Activated T-helper 2 cell treated with anti-CD3 and anti-CD28 coated beads, Interferon-gamma antibody, Interleukin-2, Interleukin-4, amounts not matched to agents 10 μg/mL and 5 μg/mL and 100 μg/mL, durations not matched to agents 14 hours and 24 hours and 36 hours (primary cell): ENCODE measurements at regions not wholly inside any gene's neighbourhood (a gene's known extent, or its start where the extent isn't known, plus 50 kb on each side); places are given as distances from the start of the nearest gene placed in this dataset.

Experiments used
- DNase-seq: peaks from one replicate; pipeline ENCODE4 v3.0.0; 2021; ENCODE audit warnings: low spot score
- H3K27ac Mint-ChIP-seq: one replicate; pipeline ENCODE4 v1.8.0; 2021; ENCODE audit warnings: mixed read lengths
- H3K27me3 Mint-ChIP-seq: one replicate; pipeline ENCODE4 v1.8.0; 2021; ENCODE audit warnings: low read depth, mixed read lengths
- H3K36me3 Mint-ChIP-seq: one replicate; pipeline ENCODE4 v1.8.0; 2021; ENCODE audit warnings: low read depth, mixed read lengths
- H3K4me1 Mint-ChIP-seq: one replicate; pipeline ENCODE4 v1.8.0; 2021; ENCODE audit warnings: low read depth, mixed read lengths
- H3K4me3 Mint-ChIP-seq: one replicate; pipeline ENCODE4 v1.8.0; 2021; ENCODE audit warnings: low read depth, mild to moderate bottlenecking, moderate library complexity, mixed read lengths
- H3K9me3 Mint-ChIP-seq: one replicate; pipeline ENCODE4 v1.8.0; 2021; ENCODE audit warnings: mixed read lengths
- intact Hi-C: fragments of 100-400 bp; cut with micrococcal nuclease; formaldehyde crosslinking; loops from one replicate; pipeline ENCODE4 v1.15.1; 2023

DNA sequence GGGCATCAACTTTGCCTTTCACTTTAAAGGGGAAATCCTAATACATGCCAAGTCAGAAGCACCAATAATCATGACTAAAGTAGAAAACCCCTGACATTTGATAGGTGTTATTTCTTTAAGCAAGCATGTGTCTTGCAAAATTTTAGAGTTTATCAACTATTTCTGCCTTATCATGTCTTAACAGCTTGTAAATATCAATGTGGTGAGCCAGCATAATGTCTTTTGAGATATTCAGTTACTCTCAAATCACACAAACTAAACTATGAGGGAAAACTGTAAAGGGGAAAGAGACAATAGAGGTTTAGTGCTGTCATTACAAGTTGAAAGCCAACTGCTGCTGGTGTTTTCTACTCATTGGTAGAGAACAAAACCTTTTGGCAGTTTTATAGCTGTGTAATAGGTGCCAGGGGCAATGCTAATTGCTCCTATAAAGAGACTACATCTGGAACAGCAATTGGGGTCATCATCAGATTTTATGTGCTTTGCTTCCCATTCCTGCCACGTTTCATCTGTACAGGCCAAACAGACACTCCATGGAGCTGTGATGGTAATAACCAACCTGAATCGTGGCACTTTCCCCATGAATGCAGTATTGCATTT, 1027.4 kb downstream of the FSCB start:
- H3K27me3 Mint-ChIP-seq, result no peaks in the 10 kb centered on the region
- H3K27ac Mint-ChIP-seq, result no peak overlapping the region
- no peaks in the 10 kb centered on the region for H3K36me3 Mint-ChIP-seq
- intact Hi-C loops, result no loop called here
- H3K9me3 Mint-ChIP-seq, result peaks cover 18% of the 10 kb centered on the region
- H3K4me1 Mint-ChIP-seq, result no peaks in the 10 kb centered on the region
- no peak for DNase-seq
- H3K4me3 Mint-ChIP-seq, result no peak overlapping the region

DNA sequence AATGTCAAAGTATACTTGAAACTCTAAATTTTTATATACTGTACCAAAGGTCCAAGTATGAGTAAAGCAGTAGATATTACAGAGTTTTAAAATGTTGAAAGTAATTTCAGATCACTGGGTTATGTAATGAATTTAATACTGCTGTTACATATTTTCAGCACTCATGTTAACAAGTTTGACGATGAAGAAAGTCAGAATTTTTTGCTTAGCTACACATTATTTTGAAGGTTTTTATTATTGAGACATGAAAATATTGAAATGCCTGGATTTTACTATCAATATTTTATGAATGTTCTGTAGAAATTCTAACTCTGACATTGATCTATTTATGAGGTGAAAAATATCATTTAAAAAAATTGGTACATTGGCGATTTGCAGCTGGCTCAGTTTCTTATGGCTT, 1030.3 kb downstream of the FSCB start:
- intact Hi-C loops, result no loop called here

DNA sequence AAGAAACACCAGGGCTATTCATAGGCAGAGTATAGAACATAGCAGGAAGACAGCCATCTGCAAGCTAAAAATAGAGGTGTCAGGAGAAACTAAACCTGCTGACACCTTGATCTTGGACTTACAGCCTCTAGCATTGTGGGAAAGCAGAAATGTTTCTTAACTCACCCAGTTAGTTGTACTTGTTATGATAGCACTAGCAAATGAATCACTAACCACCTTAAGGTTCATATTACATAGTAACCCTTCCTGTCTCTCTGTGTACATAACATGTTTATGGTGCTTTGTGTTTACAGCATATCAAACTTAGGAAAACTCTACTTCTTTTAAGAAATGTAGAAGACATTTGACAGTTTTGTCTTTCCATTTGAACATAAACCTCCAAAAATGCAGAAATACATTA, 1031.3 kb downstream of the FSCB start:
- no peaks in the 10 kb centered on the region for H3K36me3 Mint-ChIP-seq
- peaks cover 33% of the 10 kb centered on the region for H3K9me3 Mint-ChIP-seq
- H3K27ac Mint-ChIP-seq, result no peak overlapping the region
- intact Hi-C loops, result no loop called here
- no peak overlapping the region for H3K4me3 Mint-ChIP-seq
- DNase-seq, result no peak
- H3K4me1 Mint-ChIP-seq, result no peaks in the 10 kb centered on the region
- no peaks in the 10 kb centered on the region for H3K27me3 Mint-ChIP-seq

More for the DNA sequence above, 1030.3 kb downstream of the FSCB start:
- no peak for DNase-seq
- Mint-ChIP-seq H3K4me1 (no peaks in the 10 kb centered on the region), H3K27ac (no peak overlapping the region), H3K4me3 (no peak overlapping the region), H3K27me3 (no peaks in the 10 kb centered on the region), H3K36me3 (no peaks in the 10 kb centered on the region), H3K9me3 (peaks cover 29% of the 10 kb centered on the region)

DNA sequence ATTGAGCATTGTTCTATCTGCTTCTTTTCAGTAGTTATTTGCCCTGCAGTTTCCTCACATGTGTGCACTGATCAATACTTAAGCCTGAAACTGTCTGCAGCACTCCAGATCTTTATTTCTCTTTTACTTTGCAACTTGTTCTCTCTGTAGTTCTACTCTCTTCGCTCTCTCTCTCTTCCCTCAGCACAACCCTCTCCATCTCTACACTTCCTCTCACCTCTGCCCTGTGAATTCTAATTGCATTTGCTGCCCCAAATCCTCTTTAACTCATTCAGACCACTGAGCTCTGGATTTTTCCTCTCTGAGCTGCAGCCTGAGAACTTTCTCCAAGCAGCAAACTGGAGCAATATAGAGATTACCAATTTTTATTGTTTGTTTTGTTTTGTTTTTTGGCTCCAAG, 1035.5 kb downstream of the FSCB start:
- H3K4me1 Mint-ChIP-seq, result no peaks in the 10 kb centered on the region
- no peak for DNase-seq
- peaks cover 28% of the 10 kb centered on the region for H3K9me3 Mint-ChIP-seq
- H3K4me3 Mint-ChIP-seq, result no peak overlapping the region
- H3K27me3 Mint-ChIP-seq, result no peaks in the 10 kb centered on the region
- H3K27ac Mint-ChIP-seq, result no peak overlapping the region
- H3K36me3 Mint-ChIP-seq, result no peaks in the 10 kb centered on the region
- intact Hi-C loops, result no loop called here

DNA sequence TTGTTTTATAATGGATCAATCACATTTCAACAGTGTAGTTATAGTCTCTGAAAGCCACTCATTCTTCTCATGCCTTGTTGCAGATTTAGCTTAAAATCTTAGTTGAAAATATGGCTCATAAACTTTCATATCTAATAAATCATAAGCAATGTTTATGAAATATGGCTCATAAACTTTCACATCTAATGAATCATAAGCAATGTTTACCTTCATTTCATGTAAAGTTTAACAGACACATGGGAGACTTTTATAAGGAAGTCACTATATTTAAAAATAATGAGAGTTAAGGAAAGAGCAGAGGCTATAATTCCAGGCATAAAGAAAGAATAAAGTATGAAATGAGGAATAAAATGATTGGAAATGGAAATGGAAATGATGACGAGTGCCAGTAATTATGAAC, 1042.1 kb downstream of the FSCB start:
- Mint-ChIP-seq H3K4me1 (no peaks in the 10 kb centered on the region), H3K36me3 (no peaks in the 10 kb centered on the region), H3K4me3 (no peak overlapping the region), H3K27me3 (no peaks in the 10 kb centered on the region), H3K9me3 (peaks cover 26% of the 10 kb centered on the region), H3K27ac (no peak overlapping the region)
- intact Hi-C loops, result no loop called here
- DNase-seq, result no peak

DNA sequence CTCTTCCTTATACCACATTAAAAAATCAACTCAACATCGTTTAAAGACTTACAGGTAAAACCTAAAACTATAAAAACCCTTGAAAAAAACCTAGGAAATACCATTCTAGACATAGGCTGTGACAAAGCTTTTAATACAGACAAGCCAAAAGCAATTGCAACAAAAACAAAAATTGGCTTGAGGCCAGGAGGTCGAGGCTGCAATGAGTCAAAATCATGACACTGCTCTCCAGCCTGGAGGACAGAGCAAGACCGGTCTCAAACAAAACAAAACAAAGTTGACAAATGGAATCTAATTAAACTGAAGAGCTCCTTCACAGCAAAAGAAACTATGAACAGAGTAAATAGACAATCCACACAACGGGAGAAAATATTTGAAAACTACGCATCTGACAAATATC, 1057.8 kb downstream of the FSCB start:
- intact Hi-C loops, result no loop called here
- H3K4me3 Mint-ChIP-seq, result no peak overlapping the region
- no peaks in the 10 kb centered on the region for H3K36me3 Mint-ChIP-seq
- H3K27me3 Mint-ChIP-seq, result no peaks in the 10 kb centered on the region
- no peak for DNase-seq
- no peak overlapping the region for H3K27ac Mint-ChIP-seq
- H3K9me3 Mint-ChIP-seq, result peaks cover 51% of the 10 kb centered on the region
- no peaks in the 10 kb centered on the region for H3K4me1 Mint-ChIP-seq

DNA sequence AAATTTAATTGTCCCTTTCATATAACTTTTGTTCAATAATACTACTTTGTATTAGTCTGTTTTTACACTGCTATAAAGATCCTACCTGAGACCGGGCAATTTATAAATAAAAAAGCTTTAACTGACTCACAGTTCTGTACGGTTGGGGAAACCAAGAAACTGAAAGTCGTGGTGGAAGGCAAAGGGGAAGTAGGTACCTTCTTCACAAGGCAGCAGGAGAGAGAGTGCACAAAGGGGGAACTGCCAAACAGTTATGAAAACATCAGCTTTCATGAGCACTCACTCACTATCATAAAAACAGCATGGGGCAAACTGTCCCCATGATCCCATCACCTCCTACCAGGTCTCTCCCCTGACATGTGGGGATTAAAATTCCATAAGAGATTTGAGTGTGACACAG, 1069.0 kb downstream of the FSCB start:
- no peaks in the 10 kb centered on the region for H3K36me3 Mint-ChIP-seq
- H3K27me3 Mint-ChIP-seq, result no peaks in the 10 kb centered on the region
- H3K27ac Mint-ChIP-seq, result no peak overlapping the region
- H3K4me3 Mint-ChIP-seq, result no peak overlapping the region
- no peak for DNase-seq
- no peaks in the 10 kb centered on the region for H3K4me1 Mint-ChIP-seq
- peaks cover 32% of the 10 kb centered on the region for H3K9me3 Mint-ChIP-seq
- intact Hi-C loops, result no loop called here

DNA sequence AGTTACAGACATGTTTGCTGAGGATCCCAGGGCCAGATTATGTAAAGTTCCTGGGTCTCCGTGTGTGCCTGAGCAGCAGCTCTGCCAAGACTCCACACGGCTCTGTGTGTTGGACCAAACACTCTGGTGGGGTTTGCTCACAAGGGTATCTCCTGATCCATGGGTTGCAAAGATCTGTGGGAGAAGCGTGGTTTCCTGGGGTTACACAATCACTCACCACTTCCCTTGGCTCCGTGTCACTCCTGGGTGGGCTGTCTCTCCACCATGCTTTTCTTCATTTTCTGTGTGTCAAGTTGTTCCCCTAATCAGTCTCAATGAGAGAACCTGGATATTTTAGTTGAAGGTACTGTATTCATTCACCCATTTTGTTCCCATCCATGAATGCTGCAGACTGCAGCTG, 1088.8 kb downstream of the FSCB start:
- no peaks in the 10 kb centered on the region for H3K4me1 Mint-ChIP-seq
- no peaks in the 10 kb centered on the region for H3K36me3 Mint-ChIP-seq

DNA sequence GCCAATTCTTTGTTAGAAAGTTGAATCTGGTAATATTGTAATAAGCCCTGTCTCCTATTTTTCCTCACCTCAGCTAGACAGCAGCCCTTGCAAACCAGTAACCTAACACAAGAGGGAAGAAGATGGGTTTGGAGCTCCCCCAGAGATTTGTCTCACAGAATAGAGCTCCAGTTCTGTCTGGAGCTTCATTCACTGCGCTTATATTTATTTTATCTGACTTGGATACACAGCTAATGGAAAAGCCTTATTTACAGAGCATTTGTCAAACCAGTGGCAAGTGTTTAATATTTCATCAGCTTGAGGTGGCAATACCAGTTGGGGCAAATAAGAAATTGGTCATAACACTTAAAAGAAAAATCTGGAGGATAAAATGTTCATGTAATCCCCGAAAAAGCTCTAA, 1094.0 kb downstream of the FSCB start:
- no peak overlapping the region for H3K27ac Mint-ChIP-seq
- no peaks in the 10 kb centered on the region for H3K4me1 Mint-ChIP-seq
- DNase-seq, result no peak
- H3K4me3 Mint-ChIP-seq, result no peak overlapping the region
- H3K36me3 Mint-ChIP-seq, result no peaks in the 10 kb centered on the region
- H3K9me3 Mint-ChIP-seq, result peaks cover 35% of the 10 kb centered on the region
- no peaks in the 10 kb centered on the region for H3K27me3 Mint-ChIP-seq
- intact Hi-C loops, result no loop called here

More for the DNA sequence above, 1088.8 kb downstream of the FSCB start:
- Mint-ChIP-seq H3K4me3 (no peak overlapping the region), H3K27me3 (no peaks in the 10 kb centered on the region), H3K27ac (no peak overlapping the region), H3K9me3 (peaks cover 45% of the 10 kb centered on the region)
- intact Hi-C loops, result no loop called here
- DNase-seq, result no peak

DNA sequence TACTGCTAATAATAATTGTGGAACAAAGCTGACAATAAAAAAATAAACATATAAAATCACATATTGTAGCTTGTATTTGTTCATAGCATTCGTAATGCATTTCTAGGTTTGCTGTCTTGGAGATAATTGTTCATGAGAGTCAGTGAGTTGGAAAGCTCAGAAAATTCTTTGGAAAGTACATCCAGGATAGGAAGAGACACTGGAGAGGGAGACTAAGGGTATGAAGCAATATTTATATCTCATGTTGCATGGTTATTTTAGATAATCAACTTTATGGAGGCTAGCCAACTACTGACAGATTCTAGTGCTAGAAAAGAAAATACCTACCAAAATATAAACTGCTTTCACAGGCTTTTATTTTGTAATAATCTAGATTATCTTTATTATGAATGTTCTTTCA, 1095.2 kb downstream of the FSCB start:
- Mint-ChIP-seq H3K36me3 (no peaks in the 10 kb centered on the region), H3K9me3 (peaks cover 34% of the 10 kb centered on the region), H3K4me1 (no peaks in the 10 kb centered on the region), H3K27me3 (no peaks in the 10 kb centered on the region), H3K27ac (no peak overlapping the region), H3K4me3 (no peak overlapping the region)
- intact Hi-C loops, result no loop called here
- DNase-seq, result no peak

DNA sequence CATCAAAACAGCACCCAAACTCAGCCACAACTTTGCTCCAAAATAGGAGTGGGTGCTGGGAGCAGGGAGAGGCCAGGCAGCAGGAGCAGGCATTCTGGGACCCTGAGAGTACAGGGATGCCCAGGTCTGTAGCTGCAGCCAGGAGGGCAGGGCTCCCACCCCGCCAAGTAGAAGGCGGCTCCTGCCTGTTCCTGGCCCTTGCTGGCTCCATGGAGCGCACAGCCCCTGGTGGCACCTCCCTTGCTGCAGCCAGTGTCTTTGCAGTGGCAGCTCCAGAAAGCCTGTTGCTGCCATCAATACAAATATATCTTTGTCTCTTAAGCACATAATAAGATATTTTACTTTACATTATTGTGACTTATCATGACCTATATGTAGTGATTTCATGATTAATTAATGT, 1096.5 kb downstream of the FSCB start:
- DNase-seq, result no peak
- H3K27ac Mint-ChIP-seq, result no peak overlapping the region
- intact Hi-C loops, result no loop called here
- H3K4me1 Mint-ChIP-seq, result no peaks in the 10 kb centered on the region
- H3K36me3 Mint-ChIP-seq, result no peaks in the 10 kb centered on the region
- no peaks in the 10 kb centered on the region for H3K27me3 Mint-ChIP-seq
- H3K9me3 Mint-ChIP-seq, result peaks cover 28% of the 10 kb centered on the region
- no peak overlapping the region for H3K4me3 Mint-ChIP-seq

DNA sequence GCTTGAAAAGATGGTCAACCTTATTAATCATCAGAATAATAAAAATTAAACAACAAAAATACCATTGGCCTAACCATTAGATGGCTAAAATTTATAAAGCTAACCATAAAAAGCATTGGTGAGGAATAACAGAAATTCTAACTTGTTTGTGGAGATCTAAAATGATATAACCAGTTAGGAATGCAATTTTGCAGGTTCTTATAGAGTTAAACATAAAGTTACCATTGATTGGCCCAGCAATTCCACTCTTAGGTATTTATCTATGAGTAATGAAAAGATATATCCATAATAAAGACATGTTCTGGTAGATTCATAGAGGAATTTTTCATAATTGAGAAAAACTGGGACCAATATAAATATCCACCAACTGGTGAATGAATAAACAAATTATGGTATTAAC, 1098.6 kb downstream of the FSCB start:
- intact Hi-C loops, result no loop called here
- Mint-ChIP-seq H3K9me3 (peaks cover 37% of the 10 kb centered on the region), H3K27ac (no peak overlapping the region), H3K27me3 (no peaks in the 10 kb centered on the region), H3K36me3 (no peaks in the 10 kb centered on the region), H3K4me3 (no peak overlapping the region), H3K4me1 (no peaks in the 10 kb centered on the region)
- DNase-seq, result no peak

DNA sequence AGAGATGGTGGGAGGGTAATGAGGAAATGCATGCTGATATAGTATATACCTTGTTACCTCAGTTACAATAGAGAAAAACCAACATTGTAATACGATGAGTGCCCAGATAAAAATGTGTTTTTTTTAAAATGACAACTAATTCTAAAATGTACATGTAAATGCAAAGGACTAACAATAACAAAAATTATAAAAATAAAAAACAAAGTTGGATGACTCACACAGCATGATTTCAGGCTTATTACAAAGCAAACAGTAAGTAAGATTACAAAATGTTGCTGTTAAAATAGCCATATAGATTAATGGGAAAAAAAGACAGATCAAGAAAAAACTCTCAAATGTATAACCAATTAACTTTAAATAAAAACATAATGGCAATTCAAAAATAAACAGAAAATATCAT, 1099.4 kb downstream of the FSCB start:
- intact Hi-C loops, result no loop called here
- peaks cover 32% of the 10 kb centered on the region for H3K9me3 Mint-ChIP-seq
- H3K27me3 Mint-ChIP-seq, result no peaks in the 10 kb centered on the region
- no peaks in the 10 kb centered on the region for H3K36me3 Mint-ChIP-seq
- no peak overlapping the region for H3K27ac Mint-ChIP-seq
- no peak for DNase-seq
- no peak overlapping the region for H3K4me3 Mint-ChIP-seq
- H3K4me1 Mint-ChIP-seq, result no peaks in the 10 kb centered on the region

DNA sequence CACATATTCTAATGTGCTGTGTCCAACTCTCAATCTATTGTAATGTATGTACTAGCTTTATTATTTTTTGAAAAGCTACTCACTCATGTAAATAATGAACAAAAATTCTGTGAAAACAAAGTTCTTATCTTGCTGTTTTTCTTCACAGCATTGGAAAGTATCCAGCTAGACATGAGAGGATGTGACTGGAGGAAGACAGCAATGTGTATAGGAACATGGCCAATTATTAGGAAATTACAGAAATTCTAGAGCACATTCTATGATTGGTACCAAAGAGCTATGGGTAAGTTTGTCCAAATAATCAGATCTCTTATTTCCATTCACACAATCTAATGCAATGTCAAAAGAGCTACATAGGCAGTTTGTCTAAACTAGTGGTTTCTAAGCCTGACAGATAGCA, 1100.2 kb downstream of the FSCB start:
- intact Hi-C loops, result no loop called here

More for the DNA sequence above, 1100.2 kb downstream of the FSCB start:
- Mint-ChIP-seq H3K9me3 (peaks cover 31% of the 10 kb centered on the region), H3K4me1 (no peaks in the 10 kb centered on the region), H3K27ac (no peak overlapping the region), H3K36me3 (no peaks in the 10 kb centered on the region), H3K4me3 (no peak overlapping the region), H3K27me3 (no peaks in the 10 kb centered on the region)
- no peak for DNase-seq
